ENCODE measurements at regions not wholly inside any gene's neighbourhood (a gene's known extent, or its start where the extent isn't known, plus 50 kb on each side); places are given as distances from the start of the nearest gene placed in this dataset.

DNA sequence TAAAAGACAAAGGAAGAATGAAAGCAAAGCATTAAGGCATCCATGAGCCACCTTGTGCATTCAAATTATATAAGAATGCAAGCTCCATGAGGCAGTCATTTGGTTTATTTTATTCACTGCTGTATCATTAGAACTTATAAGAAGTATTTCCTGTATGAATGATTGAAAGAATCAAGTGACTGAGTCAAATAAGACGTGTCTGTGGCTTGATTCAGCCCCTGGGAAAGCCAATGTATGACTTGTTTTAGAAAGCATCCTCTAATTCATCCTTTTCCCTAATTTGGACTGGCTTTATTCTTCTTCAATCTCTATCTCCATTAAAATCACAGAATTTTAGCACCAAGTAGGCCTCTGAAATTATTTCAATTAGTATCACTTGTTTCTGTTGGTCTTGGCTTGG lies 461.1 kb downstream of the LPIN1 start:
- no peak for DNase-seq (ENCODE audit: low read depth)

DNA sequence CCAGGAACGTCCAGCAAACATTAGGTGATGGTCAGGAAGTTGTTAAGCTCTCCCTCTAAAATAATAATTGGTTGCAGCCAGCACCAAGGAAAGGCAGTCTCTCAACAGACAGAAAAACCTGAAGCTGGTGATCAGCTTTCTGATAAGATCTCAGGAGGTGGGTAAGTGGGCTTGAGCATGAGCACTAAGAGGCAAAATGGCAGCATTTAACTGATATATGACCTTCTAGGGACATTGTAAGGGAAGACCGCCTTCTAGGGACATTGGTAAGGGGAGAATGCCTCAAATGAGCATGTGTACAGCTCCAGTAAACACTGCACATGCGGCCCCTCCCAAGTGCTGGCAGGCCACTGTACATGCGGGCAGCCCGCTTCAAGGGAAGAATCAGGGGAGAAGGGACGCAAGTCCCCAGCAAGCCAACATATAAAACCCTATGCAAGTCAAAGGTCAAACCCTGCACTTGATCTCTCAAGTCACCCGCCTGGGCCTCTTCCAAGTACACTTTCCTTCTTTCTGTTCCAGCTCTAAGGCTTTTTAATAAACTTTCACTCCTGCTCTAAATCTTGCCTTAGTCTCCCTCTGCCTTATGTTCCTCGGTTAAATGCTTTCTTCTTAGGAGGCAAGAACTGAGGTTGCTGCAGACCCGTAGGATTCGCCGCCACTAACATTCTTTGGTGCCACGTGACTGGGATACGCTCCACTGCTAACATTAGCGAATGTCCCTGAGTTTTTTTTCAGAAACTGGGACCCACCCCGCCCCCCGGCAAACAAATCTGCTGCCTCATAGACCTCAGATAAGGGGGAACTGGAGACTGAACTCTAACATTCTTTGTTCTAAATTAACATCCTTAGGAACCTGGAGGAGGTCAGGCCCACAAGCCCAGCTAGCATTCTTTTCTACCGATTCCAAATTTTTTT lies 463.8 kb downstream of the LPIN1 start:
- DNase-seq (ENCODE audit: low read depth) = no peak

DNA sequence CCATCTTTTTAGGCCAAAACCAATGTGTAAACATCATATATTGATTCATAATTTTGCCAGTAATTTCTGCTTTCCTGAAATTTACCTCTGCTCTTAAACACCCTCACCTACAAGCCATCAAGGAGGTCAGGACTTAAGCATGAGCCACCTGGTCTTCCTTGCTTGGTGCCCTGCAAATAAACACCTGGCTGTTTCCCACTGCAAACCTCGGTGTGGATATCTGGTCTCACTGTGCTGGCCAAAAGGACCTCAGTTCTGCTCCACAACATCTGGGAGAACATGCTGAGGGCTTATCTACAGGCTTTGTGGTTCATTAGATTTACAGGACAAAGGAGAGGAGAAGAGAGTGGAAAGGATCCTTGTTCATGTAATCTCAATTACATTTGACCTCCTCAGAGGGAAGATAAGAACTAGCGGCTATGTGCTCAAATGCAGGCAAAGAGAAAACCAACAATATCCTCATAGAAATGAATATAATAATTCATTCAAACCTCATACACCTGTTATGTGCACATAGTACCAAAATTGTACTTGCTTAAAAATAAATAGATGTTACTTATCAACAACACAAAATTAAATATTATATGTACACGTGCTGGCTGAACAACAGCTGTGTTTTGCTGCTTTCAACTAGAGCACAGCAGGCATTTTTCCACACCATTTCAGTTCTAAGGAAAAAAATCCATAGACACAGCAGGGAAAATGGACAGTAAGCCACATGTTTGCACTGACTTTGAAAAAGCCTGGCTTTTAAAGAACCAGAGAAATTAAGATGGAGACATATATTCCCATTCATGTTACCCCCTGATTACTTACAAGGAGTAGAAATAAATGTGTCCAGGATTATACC lies 465.1 kb downstream of the LPIN1 start:
- no peak for DNase-seq (ENCODE audit: low read depth)

DNA sequence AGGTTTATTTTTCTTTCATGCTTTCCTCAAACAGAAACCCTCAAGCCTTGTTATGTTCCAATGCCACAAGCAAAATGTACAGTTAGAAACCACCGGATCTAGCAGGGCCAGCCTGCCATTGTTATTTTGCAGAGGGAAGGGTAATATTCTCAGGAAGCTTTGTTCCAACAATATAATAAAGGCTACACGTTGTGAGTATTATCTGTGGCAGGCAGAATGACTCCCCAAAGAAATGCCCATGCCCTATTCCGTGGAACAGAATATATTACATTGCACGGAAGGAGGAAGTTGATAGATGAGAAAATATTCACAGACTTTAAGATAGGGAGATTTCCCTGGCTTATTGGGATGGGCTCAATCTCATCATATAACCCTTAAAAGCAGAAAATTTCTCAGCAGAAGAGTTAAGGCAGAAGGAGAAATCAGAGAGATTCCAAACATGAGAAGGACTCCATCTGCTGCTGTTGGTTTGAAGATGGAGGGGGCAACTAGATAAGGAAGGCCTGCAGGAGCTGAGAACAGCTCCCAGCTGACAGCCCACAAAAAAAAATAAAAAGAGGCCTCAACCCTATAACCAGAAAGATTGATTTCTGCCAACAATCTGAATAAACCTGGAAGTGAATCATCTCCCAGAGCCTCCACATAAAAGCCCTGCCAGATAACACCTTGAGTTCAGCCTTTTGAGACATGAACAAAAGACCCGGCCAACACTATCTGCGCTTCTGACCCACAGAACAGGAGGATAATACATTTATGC lies 466.6 kb downstream of the LPIN1 start:
- no peak for DNase-seq (ENCODE audit: low read depth)

DNA sequence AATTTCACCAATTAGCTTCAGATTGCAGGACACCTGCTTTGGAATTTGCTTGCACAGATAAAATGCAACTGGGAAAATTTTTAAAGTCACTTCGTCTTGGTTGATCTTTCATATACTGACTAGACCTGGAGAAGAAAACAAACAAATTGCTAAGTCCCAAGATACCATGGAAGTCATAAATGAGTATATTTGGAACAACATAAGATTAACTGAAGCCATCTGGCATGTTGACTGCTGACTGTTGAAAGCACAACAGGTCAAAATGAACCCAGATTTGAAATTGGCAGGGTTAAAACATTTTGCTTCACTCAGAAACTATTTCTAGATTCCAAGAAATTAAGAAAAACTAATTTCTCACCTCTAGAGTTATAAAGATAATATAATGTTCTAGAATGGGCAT lies 470.7 kb downstream of the LPIN1 start:
- DNase-seq (ENCODE audit: low read depth) = no peak

DNA sequence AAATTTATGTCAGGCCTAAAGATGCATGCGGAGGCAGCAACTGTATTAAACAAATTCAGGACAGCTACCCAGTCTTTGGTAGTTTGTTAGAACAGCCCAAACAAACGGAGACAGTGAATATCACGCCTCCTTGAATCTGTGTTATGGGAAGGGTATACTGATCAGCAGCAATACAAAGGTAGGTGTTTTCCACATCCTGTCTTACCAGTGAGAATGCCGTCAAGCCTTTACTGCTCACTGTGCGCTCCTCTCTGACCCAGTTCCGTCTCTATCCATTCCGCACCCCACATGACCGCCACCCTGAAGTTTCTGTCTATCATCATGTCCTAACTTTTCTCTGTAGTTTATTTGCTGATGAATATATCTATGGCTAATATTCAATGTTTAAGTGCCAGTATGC lies 473.3 kb downstream of the LPIN1 start:
- no peak for DNase-seq (ENCODE audit: low read depth)

DNA sequence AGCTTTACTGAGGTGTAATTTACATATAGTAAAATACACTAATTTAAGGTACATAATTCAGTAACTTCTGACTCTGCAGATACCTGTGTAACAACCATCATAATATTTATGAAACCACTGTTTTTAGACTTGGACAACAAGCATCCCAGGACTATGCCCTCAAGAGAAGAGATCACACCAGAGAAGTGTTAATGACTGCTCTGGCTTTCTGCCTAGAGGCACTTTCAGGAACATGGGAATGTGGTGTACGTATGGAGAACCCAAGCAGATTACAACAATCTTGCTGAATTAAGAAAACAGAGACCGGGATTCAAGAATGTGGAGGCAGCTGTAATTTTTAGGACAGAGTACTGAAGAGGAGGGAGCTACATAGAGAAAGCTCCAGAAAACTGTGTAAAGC lies 475.2 kb downstream of the LPIN1 start:
- no peak for DNase-seq (ENCODE audit: low read depth)

DNA sequence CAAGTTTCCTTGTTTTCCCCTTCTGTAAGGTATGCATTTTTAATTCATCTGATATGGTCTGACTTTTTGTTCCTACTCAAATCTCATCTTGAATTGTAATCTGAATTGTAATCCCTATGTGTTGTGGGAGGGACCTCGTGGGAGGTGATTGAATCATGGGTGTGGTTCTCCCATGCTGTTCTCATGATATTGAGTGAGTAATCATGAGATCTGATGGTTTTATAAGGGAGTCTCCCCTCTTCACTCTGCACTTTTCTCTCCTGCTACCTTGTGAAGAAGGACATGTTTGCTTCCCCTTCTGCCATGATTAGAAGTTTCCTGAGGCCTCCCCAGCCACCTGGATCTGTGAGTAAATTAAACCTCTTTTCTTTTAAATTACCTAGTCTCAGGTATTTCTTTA lies 476.1 kb downstream of the LPIN1 start:
- no peak for DNase-seq (ENCODE audit: low read depth)

DNA sequence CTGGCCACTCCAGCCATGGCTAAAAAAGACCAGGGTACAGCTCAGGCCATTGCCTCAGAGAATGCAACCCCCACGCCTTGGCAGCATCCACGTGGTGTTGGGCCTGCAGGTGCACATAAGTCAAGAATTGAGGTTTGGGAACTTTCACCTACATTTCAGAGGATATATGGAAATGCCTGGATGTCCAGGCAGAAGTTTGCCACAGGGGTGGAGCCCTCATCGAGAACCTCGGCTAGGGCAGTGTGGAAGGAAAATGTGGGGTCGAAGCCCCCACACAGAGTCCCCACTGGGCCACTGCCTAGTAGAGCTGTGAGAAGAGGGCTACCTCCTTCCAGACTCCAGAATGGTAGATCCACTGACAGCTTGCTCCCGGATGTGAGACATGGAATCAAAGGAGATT lies 477.3 kb downstream of the LPIN1 start:
- DNase-seq (ENCODE audit: low read depth) = no peak

DNA sequence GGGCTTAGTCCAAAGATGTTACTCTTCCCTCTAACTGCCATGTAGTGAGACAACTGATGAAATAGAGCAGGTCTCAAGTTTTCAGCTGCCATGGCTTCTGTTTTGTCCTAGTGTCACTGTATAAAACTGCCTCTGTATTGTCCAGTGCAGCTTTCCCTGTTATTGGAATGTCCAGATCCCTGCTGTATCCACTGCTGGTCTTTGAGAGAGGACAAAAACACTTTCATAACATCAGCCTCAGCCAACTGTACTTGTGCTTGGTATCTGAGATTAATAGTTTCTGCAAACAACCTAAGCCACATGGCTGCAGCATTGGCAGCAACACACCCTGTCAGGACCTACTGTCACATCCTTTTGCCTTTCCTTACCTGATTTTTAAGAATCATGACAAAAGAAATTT lies 480.2 kb downstream of the LPIN1 start:
- no peak for DNase-seq (ENCODE audit: low read depth)

DNA sequence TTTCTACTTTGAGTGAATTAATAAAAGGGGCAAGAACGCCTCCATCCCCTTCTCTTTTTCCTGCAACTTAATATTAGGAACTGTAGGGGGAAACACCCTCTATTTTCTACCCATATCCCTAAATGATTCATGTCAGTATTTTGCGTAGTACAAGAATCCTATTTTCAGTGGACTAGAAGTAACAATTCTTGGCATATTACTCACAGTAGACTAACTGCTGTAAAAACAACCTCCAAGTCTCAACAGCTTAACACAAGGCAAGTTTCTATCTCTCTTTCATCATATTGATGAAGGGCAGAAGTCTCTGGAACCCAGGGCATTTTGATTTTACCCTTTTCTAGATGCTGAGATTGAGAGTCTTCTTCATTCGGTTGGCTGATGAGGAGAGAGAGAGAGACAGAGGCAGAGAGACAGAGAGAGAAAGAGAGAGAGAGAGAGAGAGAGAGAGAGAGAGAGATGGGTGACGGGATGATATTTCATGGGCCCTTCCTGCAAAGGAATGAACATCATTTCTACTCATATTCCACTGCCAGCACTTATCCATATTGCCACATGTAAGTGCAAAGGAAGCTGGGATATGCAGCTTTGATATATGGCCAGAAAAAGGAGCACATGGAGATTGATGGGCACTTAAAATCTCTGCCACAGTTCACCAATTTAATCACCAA lies 481.6 kb downstream of the LPIN1 start:
- peak; percentile 69 for DNase-seq (ENCODE audit: low read depth)

DNA sequence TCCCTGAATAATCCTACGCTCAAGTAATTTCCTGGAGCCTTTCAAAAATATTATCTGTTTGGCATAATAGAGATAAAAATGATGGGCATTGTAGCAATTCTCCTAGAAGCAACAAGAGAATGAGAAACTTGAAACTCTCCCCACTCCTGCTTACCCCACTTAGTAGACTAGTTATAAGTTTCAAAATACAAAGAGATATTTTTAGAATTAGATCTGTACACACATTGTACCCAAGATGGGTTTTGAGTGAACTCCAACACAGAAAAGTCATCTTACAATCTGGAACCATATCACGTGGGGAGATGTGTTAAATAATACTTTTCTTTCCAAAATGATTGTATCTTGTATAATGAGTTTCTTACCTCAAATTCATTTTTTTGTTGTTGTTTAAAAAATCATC lies 484.9 kb downstream of the LPIN1 start:
- no peak for DNase-seq (ENCODE audit: low read depth)

DNA sequence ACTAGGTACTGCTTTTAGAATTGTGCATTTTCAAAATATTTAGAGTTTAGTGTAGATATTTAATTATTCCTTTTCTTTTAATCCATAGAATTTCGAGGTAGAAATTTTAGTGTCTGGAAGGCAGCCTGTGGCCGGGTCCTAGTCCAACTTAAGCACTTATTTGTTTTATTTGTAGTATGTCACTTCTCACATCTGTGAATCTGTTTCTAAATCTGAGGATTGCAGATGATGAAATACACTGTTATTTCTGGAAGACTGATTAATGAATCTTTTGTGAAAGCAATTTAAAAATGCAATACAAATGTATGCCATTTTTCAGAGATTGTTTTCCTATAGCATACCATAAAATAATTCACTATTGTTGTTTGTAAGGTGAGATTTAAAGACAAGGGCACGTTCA lies 483.9 kb upstream of the TRIB2 start:
- DNase-seq (ENCODE audit: low read depth) = no peak

DNA sequence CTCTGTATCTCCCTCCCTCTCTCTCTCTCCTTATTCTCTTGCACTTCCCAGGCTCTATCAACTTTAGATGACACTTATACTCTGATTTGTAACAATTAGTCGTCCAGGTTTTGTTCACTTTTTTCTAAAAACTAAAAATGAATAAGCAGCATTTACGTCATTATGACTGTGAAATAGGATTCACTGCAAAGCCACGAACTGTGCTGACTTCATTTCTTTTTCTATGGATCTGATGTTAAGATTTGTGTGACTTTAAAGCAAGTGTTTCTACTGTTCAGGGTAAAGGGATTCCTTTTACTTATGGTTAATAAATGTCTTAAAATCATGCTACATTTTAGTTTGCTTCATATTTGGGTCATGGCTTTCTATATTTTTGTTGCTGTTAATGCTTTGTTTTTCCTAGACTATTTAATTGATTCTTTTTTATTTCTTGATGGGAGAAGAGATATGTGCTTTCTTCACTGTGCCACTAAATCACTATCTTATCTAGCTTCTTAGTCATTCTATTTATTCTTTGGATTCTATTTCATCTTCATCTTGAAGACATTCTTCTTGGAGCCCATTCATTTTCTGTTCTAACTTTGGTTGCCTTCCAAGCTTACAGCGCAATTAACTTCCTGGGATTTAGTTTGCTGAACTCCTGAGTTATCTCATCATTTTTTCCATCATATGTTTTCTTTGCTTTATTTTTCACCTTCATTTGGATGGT lies 480.4 kb upstream of the TRIB2 start:
- DNase-seq (ENCODE audit: low read depth) = no peak

DNA sequence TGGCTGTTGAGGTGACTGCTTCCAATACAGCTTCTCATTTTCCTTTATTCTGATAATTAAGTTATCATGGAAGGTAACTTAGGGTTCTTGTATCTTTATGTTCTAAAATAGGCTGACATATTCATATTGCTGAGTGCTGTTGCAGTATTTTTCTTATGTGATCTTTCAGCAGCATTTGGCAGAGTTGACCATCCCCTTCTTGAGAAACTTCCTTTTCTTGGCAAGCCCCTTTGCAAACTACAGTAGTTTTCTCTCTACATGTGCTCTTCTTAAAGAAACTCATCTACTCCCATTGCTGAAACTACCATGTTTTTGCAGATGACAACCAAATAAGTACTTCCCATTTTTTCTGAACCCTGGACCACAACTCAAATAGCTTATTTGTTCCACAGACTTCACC lies 476.5 kb upstream of the TRIB2 start:
- no peak for DNase-seq (ENCODE audit: low read depth)

DNA sequence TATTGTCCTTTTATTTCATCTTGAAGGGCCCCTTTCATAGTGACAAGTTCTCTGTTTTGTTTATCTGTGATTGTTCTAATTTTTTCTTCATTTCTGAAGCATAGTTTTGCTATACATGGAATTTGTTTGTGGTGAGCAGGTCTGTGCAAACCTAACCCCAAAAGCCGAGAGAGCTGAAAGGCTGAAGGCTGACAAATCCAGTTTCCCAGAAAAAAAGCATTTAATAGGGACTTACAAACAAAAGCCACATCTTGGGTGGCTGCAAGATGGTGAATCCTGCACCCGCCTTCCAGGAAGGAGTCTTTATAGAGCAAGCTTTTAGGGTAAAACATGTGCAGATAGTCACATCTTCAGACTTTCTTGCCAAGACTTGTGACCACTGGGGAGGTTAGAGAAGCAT lies 473.4 kb upstream of the TRIB2 start:
- no peak for DNase-seq (ENCODE audit: low read depth)

DNA sequence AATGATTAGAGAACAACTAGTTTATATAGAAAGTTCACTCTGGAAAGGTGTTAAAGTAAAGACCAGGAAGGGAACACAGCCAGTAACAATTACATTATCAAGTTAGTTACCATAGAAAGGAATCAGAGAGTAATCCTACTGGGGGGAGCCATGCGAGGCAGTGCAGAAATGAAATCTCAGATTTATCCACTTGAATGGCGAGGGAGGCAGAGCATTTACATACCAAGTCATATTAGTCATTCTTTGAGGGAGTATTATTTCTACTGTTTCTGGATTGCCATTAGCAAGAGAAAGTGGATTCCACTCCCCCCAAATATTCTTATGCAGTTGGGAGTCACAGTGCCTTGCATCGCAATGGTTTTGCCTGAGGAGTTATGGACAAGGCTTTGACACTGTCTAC lies 472.7 kb upstream of the TRIB2 start:
- peak; percentile 63 for DNase-seq (ENCODE audit: low read depth)

DNA sequence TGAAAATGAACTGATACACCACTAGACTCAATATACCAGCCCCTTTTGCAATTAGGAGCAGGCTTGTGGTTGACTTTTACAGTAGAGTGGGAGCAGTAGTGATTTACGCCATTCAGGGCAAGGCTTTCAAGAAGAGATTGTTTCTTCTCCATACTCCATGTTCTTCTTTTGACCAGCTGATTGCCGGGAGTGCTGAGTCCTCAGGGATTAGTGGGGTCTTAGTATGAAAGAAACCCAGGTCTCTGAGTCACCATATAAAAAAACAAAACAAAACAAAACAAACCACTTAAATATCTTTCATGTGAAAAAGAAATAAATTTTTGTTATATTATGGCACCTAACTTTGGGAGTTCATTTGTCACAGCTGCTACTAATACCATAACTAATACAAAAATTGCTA lies 465.6 kb upstream of the TRIB2 start:
- no peak for DNase-seq (ENCODE audit: low read depth)

DNA sequence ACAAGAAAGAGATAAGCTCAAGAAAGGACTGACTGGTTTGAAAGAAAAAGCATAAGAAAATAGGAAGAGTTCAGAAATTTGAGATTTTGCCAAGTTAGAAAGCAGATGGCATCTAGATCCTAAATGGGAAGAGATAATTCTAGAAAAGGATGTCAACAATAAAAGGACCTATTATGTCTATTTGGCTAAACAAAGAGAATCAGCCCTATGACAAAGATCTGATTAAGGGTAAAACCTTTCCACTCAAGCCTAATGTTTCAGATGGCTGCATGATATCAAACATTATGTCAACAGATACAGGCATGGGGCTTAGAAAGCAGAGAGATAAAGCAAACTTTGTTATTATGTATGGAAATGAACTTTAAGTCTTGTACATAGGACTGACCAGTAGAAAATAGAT lies 465.0 kb upstream of the TRIB2 start:
- DNase-seq (ENCODE audit: low read depth) = no peak

DNA sequence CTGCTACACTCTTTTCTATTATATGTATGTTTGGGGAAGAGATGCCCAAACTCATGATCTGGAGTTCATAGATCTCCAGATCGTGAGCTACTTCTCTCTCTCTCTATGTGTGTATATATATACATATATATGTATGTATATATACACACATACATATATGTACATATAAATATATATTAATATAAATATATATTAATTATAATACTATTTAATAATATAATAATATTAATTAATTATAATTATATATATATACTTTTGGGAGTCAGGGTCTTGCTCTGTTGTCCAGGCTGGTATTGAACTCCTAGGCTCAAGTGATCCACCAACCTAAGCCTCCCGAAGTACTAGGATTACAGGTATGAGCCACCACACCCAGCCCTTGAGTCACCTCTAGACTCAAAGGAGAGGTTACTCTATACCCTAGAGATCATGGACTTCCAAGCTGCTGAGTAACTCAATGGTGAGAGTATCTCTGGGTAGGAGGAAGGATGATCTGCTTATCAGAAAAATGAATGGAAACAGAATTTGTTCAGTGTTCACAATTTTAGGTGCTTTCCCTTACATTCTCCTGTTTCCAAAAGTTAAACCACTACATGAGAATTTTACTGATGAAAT lies 463.5 kb upstream of the TRIB2 start:
- DNase-seq (ENCODE audit: low read depth) = no peak

DNA sequence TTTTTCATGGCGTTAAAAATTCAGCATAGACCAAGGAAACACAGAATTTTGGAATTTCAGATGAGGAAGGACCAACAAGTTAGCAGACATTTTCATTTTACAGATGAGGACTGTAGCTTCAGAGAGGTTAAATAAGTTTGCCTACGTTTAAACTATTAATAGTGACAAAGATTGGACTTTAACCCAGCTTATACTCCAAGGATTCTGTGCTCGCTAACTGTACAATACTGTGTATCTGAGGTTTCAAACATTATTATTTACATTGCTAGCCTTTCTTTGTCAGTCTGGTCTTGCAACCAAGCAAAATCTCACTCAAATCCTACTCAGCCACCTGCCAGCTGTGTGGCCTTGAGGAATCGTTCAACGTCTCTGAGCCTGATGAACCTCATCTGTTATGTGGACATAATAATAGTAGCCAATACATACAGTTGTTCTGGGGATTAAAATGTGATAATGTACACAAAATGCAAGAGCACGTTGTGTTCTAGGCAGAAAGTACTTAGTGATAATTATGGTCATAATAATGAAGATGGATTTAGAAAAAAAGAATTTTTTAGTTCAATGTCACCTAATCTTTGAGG lies 462.4 kb upstream of the TRIB2 start:
- no peak for DNase-seq (ENCODE audit: low read depth)

Measured in HS-27A (cell line).